Duodenal mucosa (tissue), 2 donors: ENCODE measurements at regions not wholly inside any gene's neighbourhood (a gene's known extent, or its start where the extent isn't known, plus 50 kb on each side); places are given as distances from the start of the nearest gene placed in this dataset.

Experiments used
- H3K27ac ChIP-seq: one replicate; pipeline ENCODE4 v1.7.0; 2013; ENCODE audit warnings: low read depth, low read length
- H3K27me3 ChIP-seq, 2 donors: one replicate each; pipeline ENCODE4 v1.7.0; 2013; ENCODE audit warnings: low read length in 2 of 2, control low read depth in 1 of 2; ENCODE audit not compliant: insufficient read depth in 2 of 2, control insufficient read depth in 1 of 2
- H3K36me3 ChIP-seq, 2 donors: one replicate each; pipeline ENCODE4 v1.7.0; 2013; ENCODE audit warnings: low read length in 2 of 2, control low read depth in 1 of 2; ENCODE audit not compliant: insufficient read depth in 2 of 2, control insufficient read depth in 1 of 2
- H3K4me1 ChIP-seq, 2 donors: one replicate each; pipeline ENCODE4 v1.7.0; 2013; ENCODE audit warnings: low read length in 2 of 2, control low read depth in 1 of 2; ENCODE audit not compliant: insufficient read depth in 2 of 2, control insufficient read depth in 1 of 2
- H3K4me3 ChIP-seq, 2 donors: one replicate each; pipeline ENCODE4 v1.7.0; 2013; ENCODE audit warnings: low read length in 2 of 2, low read depth in 1 of 2
- H3K9ac ChIP-seq, 2 donors: one replicate each; pipeline ENCODE4 v1.7.0; 2013; ENCODE audit warnings: low read length in 2 of 2, low read depth in 1 of 2
- H3K9me3 ChIP-seq, 2 donors: one replicate each; pipeline ENCODE4 v1.7.0; 2013; ENCODE audit warnings: low read length in 2 of 2, control low read depth in 1 of 2; ENCODE audit not compliant: control insufficient read depth in 1 of 2

DNA sequence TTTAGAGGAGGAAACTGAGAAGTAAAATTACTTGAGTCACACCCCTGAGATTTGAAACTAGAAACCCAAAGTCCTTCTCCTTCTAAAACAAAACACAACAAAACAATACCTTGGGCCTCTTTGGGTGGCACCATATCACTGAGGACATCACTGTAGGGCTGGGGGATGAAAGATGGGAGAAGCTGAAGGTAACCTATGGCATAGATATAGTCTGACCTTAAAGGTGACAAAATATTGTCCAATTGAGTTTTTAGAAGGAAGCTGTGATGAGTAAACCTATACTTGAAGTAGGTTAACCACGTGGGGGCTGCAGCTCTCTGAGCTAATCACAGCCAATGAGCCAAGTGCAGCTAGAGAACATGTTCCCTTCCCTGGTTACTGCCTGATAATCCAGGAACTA is 167.4 kb upstream of the CD180 start:
- Histone ChIP-seq H3K27me3 (no peaks in the 10 kb centered on the region), H3K9ac (no peak overlapping the region), H3K4me3 (no peak overlapping the region), H3K27ac (no peak overlapping the region), H3K9me3 (no peaks in the 10 kb centered on the region), H3K36me3 (no peaks in the 10 kb centered on the region), H3K4me1 (peaks cover 0 to 3% of the 10 kb centered on the region in 2 donors)

DNA sequence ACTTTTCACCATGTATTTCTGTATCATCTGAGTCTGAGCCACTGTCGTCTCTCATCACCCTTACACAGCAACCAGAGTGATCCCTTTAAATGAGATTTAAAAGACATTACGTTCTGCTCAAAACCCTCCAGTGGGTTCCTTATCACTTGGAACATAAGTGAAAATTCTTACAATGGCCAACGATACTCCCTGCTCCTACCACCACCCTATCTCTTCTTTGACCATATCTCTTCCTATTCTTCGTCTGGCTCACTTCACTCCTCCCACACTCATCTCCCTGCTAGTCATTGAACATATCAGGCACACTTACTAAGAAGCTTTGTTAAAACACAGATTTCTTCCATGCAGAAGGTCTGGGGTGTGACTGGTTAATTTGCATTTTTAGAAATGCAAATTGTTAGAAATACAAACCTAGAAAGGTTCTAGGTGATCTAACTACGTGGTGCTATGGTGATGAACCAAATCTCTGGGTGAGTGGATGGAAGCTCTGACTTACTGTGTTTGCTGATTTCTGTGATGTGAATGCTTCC is 166.6 kb upstream of the CD180 start:
- Histone ChIP-seq H3K4me3 (no peak overlapping the region), H3K27me3 (no peaks in the 10 kb centered on the region), H3K9ac (no peak overlapping the region), H3K4me1 (peaks cover 0 to 3% of the 10 kb centered on the region in 2 donors), H3K36me3 (no peaks in the 10 kb centered on the region), H3K9me3 (no peaks in the 10 kb centered on the region), H3K27ac (no peak overlapping the region)

DNA sequence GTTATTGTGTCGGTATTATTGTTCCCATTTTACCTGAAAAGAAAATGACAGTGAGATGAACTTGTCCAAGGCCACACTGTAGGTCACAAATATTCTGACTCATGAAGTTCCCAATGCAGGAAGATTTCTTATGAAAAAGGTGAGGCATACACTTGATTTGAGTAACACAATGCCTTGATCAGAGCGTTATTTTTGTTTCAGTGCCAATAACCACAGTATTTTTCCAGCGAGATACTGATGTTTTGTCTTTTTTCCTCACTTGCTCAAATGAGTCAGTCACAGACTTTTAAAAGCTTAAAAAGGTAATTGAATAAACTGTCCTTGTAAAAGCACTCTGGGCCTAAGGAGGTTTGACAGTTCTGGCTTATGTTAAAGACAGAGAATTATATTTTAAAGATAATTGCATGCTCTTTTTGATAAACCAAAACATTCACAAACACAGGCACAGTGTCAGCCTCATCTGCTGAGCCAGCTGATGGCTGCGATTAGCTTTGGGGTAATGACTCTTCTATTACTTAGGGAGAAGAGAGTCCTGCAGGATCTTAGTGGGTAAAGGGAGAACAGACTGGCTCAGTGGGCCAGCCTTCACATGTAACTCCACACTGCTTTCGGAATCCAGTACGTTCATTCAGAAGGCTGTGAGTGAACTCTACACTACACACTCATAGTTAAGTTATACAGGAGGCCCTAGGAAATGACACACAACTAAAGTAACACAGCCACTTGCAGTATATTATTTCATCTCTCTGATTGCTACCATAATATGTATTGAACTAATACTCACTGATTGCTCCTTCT is 165.5 kb upstream of the CD180 start:
- H3K9ac ChIP-seq: no peak overlapping the region
- H3K9me3 ChIP-seq: no peaks in the 10 kb centered on the region
- no peak overlapping the region for H3K27ac ChIP-seq
- H3K27me3 ChIP-seq: no peaks in the 10 kb centered on the region
- H3K4me3 ChIP-seq: no peak overlapping the region
- H3K4me1 ChIP-seq: peaks cover 0 to 3% of the 10 kb centered on the region in 2 donors
- no peaks in the 10 kb centered on the region for H3K36me3 ChIP-seq

DNA sequence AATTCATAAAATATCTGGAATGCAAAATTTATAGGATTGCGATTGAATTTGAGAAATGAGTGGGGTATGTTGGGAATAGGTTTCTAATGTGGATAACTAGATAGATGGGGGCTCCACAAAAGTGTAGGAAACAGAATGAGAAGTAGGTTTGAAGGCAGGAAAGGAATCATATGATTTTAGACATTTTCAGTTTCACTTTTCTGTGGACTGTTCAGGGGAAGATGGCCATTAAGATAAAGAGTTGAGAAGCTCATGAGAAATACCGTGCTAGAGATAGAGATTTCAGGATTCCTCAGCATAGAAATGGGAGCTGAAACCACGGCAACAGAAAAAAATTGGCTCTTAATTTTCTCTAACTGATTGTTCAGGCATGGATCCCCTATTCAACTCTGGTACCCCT is 163.4 kb upstream of the CD180 start:
- Histone ChIP-seq H3K36me3 (no peaks in the 10 kb centered on the region), H3K9me3 (no peaks in the 10 kb centered on the region), H3K27ac (no peak overlapping the region), H3K9ac (no peak overlapping the region), H3K27me3 (no peaks in the 10 kb centered on the region), H3K4me1 (peaks cover 0 to 3% of the 10 kb centered on the region in 2 donors), H3K4me3 (no peak overlapping the region)

DNA sequence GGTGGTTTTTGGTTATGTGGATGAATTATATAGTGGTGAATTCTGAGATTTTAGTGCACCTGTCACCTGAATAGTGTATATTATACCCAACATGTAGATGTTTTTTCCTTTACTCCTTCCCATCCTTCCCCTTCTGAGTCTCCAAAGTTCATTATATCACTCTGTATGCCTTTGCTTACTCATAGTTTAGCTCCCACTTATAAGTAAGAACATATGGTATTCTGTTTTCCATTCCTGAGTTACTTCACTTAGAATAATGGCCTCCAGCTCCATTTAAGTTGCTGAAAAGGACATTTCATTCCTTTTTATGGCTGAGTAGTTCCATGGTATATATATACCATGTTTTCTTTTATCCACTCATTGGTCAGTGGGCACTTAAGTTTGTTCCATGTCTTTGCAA is 161.6 kb upstream of the CD180 start:
- Histone ChIP-seq H3K9me3 (no peaks in the 10 kb centered on the region), H3K4me1 (peaks cover 3 to 4% of the 10 kb centered on the region in 2 donors), H3K27ac (no peak overlapping the region), H3K4me3 (no peak overlapping the region), H3K9ac (no peak overlapping the region), H3K36me3 (no peaks in the 10 kb centered on the region), H3K27me3 (no peaks in the 10 kb centered on the region)

DNA sequence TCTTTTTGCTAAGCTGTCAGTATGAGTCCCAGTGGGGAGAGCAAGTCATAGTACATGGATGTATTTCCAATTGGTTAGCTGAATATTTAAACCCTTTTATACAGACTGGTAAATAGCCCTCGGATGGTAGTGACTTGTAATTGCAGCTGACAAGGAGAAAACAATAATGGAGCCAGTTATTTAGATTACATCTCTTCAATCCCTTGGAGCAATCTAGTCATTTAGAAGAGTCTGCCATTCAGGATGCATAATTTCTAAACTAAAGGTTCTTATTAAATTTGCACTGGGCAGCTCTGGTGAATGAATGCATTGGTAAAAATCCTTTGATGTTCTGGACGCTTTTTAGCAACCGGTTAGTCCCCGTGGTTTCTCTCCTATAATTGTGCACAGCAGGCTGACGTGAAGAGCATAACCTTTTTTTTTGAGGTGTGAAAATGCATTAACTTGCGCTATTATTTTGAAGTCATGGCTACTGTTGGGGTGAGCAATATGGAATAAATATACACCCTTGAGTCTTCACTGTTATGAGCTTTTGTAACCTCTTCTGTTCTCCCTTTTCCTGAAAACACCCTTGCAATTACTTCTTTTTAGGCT is 158.6 kb upstream of the CD180 start:
- no peaks in the 10 kb centered on the region for H3K27me3 ChIP-seq
- no peak overlapping the region for H3K9ac ChIP-seq
- no peak overlapping the region for H3K4me3 ChIP-seq
- no peaks in the 10 kb centered on the region for H3K9me3 ChIP-seq
- H3K4me1 ChIP-seq: peaks cover 3 to 4% of the 10 kb centered on the region in 2 donors
- no peak overlapping the region for H3K27ac ChIP-seq
- no peaks in the 10 kb centered on the region for H3K36me3 ChIP-seq

DNA sequence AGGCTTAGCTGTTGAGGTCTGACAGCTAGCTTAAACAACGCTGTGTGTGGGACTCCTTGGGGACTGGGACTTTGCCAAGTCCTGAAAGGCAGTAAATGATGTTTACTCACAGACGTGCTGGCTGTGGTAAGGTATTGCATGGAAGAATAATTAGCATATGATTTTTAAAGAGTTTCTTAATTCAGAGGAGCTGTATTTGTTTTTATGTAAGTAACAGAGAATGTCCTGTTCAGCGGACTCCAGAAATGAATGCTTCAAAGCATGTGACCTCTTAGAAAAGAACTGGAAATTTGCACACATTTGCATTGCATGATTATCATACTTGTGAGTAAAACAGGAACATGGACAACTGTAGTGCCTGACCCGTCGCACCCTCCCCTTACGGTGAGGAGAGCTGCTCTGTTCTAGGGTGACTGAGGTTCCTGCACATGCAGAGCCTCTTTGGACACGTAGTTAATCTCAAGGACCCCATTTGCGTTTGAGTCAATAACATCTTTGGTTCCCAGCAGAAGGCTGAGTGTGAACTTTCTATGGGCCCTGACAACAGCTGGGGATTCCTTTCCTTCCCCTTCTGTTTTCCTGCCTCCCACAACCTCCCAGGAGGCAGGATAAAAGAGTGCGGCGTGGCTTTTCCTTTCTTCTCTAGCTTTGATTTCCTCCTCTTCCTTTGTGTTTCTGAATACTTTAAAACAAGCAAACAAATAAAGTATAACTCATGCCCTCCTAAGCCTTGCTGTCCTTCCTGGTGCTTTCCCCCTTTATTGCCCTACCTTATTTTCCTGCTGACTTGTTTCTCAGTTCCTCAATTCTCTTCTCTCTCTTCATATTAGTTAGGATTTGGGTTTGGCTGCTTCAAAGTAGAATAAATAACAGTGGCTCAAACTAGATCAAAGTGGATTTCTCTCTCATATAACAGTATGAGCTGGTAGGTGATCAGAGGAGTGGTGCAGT is 157.2 kb upstream of the CD180 start:
- H3K4me3 ChIP-seq: no peak overlapping the region
- H3K27ac ChIP-seq: no peak overlapping the region
- no peaks in the 10 kb centered on the region for H3K9me3 ChIP-seq
- no peaks in the 10 kb centered on the region for H3K27me3 ChIP-seq
- peaks cover 0 to 4% of the 10 kb centered on the region in 2 donors for H3K4me1 ChIP-seq
- no peak overlapping the region for H3K9ac ChIP-seq
- no peaks in the 10 kb centered on the region for H3K36me3 ChIP-seq

DNA sequence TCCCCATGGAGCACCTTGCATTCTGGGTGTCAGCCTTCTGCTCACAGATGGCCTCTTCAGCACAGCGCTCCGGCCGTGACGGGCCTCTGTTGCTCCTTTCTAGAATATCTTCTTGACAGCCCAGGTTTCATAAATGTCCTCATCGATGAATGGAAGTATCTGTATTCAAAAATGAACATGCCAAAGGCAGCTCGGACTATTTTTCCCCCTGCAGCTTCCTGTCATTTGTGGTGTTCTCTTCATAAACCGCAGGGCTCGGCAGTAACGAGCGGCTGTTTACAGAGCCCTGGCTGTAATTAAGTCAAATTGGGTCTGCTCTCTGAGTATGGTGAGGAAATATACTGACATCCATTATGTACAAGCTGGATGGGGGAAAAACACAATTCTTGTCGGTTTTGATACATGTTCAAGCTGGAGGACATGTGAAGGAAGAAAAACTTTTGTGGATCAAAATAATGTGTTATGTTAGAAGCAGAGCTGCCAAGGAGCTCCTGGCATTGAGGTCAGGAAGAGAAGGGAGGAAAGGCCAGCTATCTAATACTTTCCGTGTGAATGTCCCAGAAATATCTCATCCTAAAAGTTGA is 154.1 kb upstream of the CD180 start:
- no peak overlapping the region for H3K9ac ChIP-seq
- H3K4me1 ChIP-seq: peaks cover 0 to 4% of the 10 kb centered on the region in 2 donors
- H3K9me3 ChIP-seq: no peaks in the 10 kb centered on the region
- no peak overlapping the region for H3K27ac ChIP-seq
- H3K4me3 ChIP-seq: peak overlapping the region in 1 of 2 donors; percentile 23
- H3K27me3 ChIP-seq: no peaks in the 10 kb centered on the region
- H3K36me3 ChIP-seq: no peaks in the 10 kb centered on the region

DNA sequence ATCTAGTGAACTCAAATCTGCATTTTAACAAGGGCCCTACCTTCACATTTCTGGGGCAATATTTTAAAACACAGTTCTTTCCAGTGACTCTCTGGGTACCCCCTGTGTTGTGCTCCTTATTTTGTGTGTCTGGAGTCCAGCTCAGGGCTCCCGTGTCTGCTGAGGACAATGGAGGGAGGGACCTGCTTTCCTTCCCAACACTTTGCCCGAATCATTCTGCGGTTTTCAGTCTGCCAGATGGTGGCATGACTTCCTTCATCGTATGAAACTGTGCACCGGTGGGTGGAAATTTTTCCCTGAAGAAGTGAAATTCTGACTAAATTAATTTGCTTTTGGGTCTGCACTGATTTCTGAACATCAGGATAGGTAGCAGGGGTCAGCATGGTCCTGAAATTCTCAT is 153.6 kb upstream of the CD180 start:
- Histone ChIP-seq H3K4me3 (peak overlapping the region in 1 of 2 donors; percentile 23), H3K27ac (no peak overlapping the region), H3K27me3 (no peaks in the 10 kb centered on the region), H3K36me3 (no peaks in the 10 kb centered on the region), H3K9ac (no peak overlapping the region), H3K4me1 (peaks cover 0 to 4% of the 10 kb centered on the region in 2 donors), H3K9me3 (no peaks in the 10 kb centered on the region)
